GM10266 (cell line): ENCODE measurements at regions not wholly inside any gene's neighbourhood (a gene's known extent, or its start where the extent isn't known, plus 50 kb on each side); places are given as distances from the start of the nearest gene placed in this dataset.

Experiments used
- DNase-seq: peaks from one replicate; pipeline ENCODE4 v3.0.0; 2012; ENCODE audit errors: extremely low spot score
- TF ChIP-seq, protein P1 (sequence below): IDR thresholded peaks from 2 replicates; pipeline ENCODE4 v1.5.1; 2012; ENCODE audit warnings: mild to moderate bottlenecking, low read depth; ENCODE audit not compliant: control insufficient read depth, insufficient read depth; ENCODE audit errors: missing control alignments

DNA sequence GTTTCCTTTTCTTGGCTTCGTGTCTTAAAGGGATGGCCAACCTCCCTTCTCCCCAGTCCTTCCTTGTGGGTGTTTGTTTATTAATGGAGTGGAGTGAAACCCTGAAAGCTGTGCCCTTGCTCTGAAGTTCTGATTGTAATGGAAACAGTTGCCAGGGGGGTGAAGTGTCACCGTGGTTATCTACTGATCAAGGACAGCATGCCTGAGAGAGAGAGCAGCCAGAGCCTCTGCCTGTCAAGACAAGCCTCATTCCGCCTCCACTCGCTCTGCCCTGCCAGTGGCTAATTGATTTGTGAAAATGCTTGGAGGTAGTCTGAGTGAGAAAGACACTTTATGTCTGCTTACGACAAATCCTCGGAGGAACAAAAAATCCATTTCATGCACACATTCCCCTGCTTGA lies 143.7 kb upstream of the SLC30A5 start:
- TF ChIP-seq, protein P1, sequence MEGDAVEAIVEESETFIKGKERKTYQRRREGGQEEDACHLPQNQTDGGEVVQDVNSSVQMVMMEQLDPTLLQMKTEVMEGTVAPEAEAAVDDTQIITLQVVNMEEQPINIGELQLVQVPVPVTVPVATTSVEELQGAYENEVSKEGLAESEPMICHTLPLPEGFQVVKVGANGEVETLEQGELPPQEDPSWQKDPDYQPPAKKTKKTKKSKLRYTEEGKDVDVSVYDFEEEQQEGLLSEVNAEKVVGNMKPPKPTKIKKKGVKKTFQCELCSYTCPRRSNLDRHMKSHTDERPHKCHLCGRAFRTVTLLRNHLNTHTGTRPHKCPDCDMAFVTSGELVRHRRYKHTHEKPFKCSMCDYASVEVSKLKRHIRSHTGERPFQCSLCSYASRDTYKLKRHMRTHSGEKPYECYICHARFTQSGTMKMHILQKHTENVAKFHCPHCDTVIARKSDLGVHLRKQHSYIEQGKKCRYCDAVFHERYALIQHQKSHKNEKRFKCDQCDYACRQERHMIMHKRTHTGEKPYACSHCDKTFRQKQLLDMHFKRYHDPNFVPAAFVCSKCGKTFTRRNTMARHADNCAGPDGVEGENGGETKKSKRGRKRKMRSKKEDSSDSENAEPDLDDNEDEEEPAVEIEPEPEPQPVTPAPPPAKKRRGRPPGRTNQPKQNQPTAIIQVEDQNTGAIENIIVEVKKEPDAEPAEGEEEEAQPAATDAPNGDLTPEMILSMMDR = no peak
- DNase-seq = no peak

DNA sequence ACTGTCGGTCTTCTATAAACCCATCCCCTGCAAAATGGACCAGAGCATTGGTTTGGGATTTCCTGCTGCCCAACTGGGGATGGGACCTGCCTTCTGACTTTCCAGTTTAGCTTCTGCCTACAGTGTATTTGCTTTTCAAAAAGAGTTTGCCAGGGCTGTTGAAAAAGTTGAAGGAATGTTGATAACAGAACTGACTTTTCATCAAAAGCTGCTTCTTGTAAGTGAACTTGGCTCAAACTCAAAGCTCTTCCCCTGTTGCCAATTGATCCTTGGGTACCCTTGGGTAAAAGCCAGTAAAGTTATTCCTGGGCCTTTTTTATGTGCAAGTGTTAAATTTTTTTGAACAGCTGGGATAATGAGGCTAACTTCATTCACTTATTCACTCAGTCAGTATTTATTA lies 142.9 kb upstream of the SLC30A5 start:
- no peak for DNase-seq
- TF ChIP-seq, protein P1 = no peak

- TF ChIP-seq, protein P1 = no peak
- no peak for DNase-seq
These were observed 140.5 kb upstream of the SLC30A5 start for GRCh38 chr5:68953231-68953874.

- TF ChIP-seq, protein P1 = no peak
- DNase-seq = no peak
These were observed 139.8 kb upstream of the SLC30A5 start for GRCh38 chr5:68953875-68954617.

DNA sequence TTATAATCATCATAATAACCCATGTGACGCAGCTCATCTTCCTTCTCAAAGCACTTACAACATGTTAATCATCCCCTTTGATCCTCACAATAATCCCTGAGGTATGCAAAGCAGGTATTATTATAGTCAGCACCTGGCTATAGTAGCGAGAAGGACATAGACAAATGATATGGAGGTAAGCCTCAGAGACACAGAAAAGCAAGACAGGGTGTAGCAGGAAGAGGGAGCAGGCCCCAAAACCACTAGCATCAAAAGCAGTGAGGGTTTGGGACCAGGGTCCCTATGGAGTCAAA lies 139.2 kb upstream of the SLC30A5 start:
- TF ChIP-seq, protein P1 = no peak
- DNase-seq = no peak

- TF ChIP-seq, protein P1 = no peak
- DNase-seq = no peak
These were observed 136.2 kb upstream of the SLC30A5 start for GRCh38 chr5:68957591-68957990.

GRCh38 chr5:68958428-68958827 lies 135.4 kb upstream of the SLC30A5 start:
- DNase-seq = no peak
- TF ChIP-seq, protein P1 = no peak
